H1 (cell line): ENCODE measurements at regions not wholly inside any gene's neighbourhood (a gene's known extent, or its start where the extent isn't known, plus 50 kb on each side); places are given as distances from the start of the nearest gene placed in this dataset.

Experiments
- CTCF ChIA-PET: fragments of 300-600 bp; sonication (Branson Sonifier 250); formaldehyde crosslinking; loops from one replicate; lab custom pipeline; 2021; ENCODE audit not compliant: partially characterized antibody; lab: Charles Lee
- POLR2A ChIA-PET: fragments of 300-600 bp; sonication (Branson Sonifier 250); formaldehyde crosslinking; loops from one replicate; lab custom pipeline; 2021; ENCODE audit warnings: inconsistent platforms; ENCODE audit not compliant: partially characterized antibody; lab: Charles Lee
- DNase-seq, 2 experiments: peaks; one replicate each; pipeline versions ENCODE4 v3.0.0 to v3.0.0-alpha.2; 2010 to 2022; ENCODE audit warnings: low spot score in 2 of 2, low read depth in 1 of 2, mixed read lengths in 1 of 2
- FAIRE-seq: peaks from 2 replicates; lab custom pipeline; 2011; peaks lifted over from hg19 to GRCh38; lab: Jason Lieb, UNC
- H2AFZ ChIP-seq: 2 replicates; pipeline ENCODE4 v1.8.1; 2012; ENCODE audit warnings: low read length, inconsistent platforms
- H2AK5ac ChIP-seq: 2 replicates; pipeline ENCODE4 v1.6.1; 2013; ENCODE audit warnings: low read depth, low read length
- H2BK120ac ChIP-seq: replicated peaks from 2 replicates; pipeline ENCODE3; 2013; ENCODE audit warnings: low read depth, low read length, inconsistent platforms
- H2BK12ac ChIP-seq: 2 replicates; pipeline ENCODE4 v1.6.1; 2013; ENCODE audit warnings: low read depth, low read length
- H2BK15ac ChIP-seq: 2 replicates; pipeline ENCODE4 v1.6.1; 2013; ENCODE audit warnings: low read length
- H2BK20ac ChIP-seq: 2 replicates; pipeline ENCODE4 v1.6.1; 2013; ENCODE audit warnings: low read length
- H2BK5ac ChIP-seq: 2 replicates; pipeline ENCODE4 v1.6.1; 2013; ENCODE audit warnings: low read depth, low read length
- H3K14ac ChIP-seq: 2 replicates; pipeline ENCODE4 v1.6.1; 2013; ENCODE audit warnings: inconsistent platforms; ENCODE audit not compliant: insufficient read length
- H3K18ac ChIP-seq: 2 replicates; pipeline ENCODE4 v1.6.1; 2013; ENCODE audit warnings: low read length; ENCODE audit errors: extremely low read depth
- H3K23ac ChIP-seq: 2 replicates; pipeline ENCODE4 v1.6.1; 2013; ENCODE audit warnings: inconsistent platforms; ENCODE audit not compliant: insufficient read length
- H3K23me2 ChIP-seq: 2 replicates; pipeline ENCODE4 v1.6.1; 2013; ENCODE audit warnings: low read depth, low read length
- H3K27ac ChIP-seq: 2 replicates; pipeline ENCODE4 v1.6.1; 2011; ENCODE audit warnings: low read depth, low read length, inconsistent platforms
- H3K27me3 ChIP-seq, 4 experiments: replicated peaks in 1 of 4; 1 replicate in 1 of 4; 2 replicates in 3 of 4; pipeline versions ENCODE4 v1.6.1 to v1.8.1; 2011 to 2013; ENCODE audit warnings: low read length in 3 of 4, mild to moderate bottlenecking in 3 of 4, inconsistent platforms in 2 of 4, mixed read lengths in 2 of 4, moderate library complexity in 1 of 4; ENCODE audit not compliant: control insufficient read depth in 3 of 4, insufficient read depth in 3 of 4; ENCODE audit errors: extremely low read depth in 1 of 4
- H3K36me3 ChIP-seq, 4 experiments: 2 replicates each; pipeline versions ENCODE4 v1.6.1 to v1.8.1; 2011 to 2013; ENCODE audit warnings: mild to moderate bottlenecking in 4 of 4, low read length in 3 of 4, moderate library complexity in 2 of 4, control low read depth in 1 of 4, inconsistent platforms in 1 of 4; ENCODE audit not compliant: insufficient read depth in 4 of 4, control insufficient read depth in 2 of 4
- H3K4ac ChIP-seq: replicated peaks from 2 replicates; pipeline ENCODE3; 2013; ENCODE audit warnings: low read length, low read depth, mixed read lengths, inconsistent platforms; ENCODE audit not compliant: insufficient read length
- H3K4me1 ChIP-seq, 4 experiments: replicated peaks in 1 of 4; 1 replicate in 1 of 4; 2 replicates in 3 of 4; pipeline versions ENCODE4 v1.6.1 to v1.8.1; 2011 to 2013; ENCODE audit warnings: low read length in 3 of 4, inconsistent platforms in 2 of 4, mixed read lengths in 1 of 4; ENCODE audit not compliant: insufficient read depth in 4 of 4, control insufficient read depth in 3 of 4
- H3K4me2 ChIP-seq, 2 experiments: 2 replicates each; pipeline versions ENCODE4 v1.6.1 to v1.8.1; 2011 to 2013; ENCODE audit warnings: low read depth in 2 of 2, low read length in 2 of 2, control low read depth in 1 of 2, inconsistent platforms in 1 of 2, mild to moderate bottlenecking in 1 of 2; ENCODE audit not compliant: insufficient read depth in 1 of 2
- H3K4me3 ChIP-seq, 4 experiments: fragments of 200-600, 300-600 bp in 1 of 4; sonication (generic), shearing (Covaris generic), sonication (Bioruptor Twin) in 1 of 4; 2 replicates each; pipeline versions ENCODE4 v1.5.1 to v1.8.1; 2011 to 2016; ENCODE audit warnings: low read length in 4 of 4, low read depth in 3 of 4, control low read depth in 2 of 4, inconsistent platforms in 2 of 4, mild to moderate bottlenecking in 2 of 4, mixed read lengths in 1 of 4, moderate library complexity in 1 of 4; ENCODE audit not compliant: insufficient read depth in 2 of 4; ENCODE audit errors: extremely low read depth in 1 of 4
- H3K56ac ChIP-seq: replicated peaks from 2 replicates; pipeline ENCODE3; 2013; ENCODE audit warnings: low read depth, mild to moderate bottlenecking, mixed read lengths, low read length, inconsistent platforms; ENCODE audit not compliant: insufficient read length
- H3K79me1 ChIP-seq: 2 replicates; pipeline ENCODE4 v1.6.1; 2013; ENCODE audit warnings: low read depth, low read length, control low read depth
- H3K79me2 ChIP-seq, 2 experiments: 2 replicates each; pipeline versions ENCODE4 v1.6.1 to v1.8.1; 2012 to 2013; ENCODE audit warnings: low read length in 2 of 2, mild to moderate bottlenecking in 2 of 2, inconsistent platforms in 1 of 2; ENCODE audit not compliant: insufficient read depth in 2 of 2, control insufficient read depth in 1 of 2
- H3K9ac ChIP-seq, 4 experiments: replicated peaks in 1 of 4; 1 replicate in 1 of 4; 2 replicates in 3 of 4; pipeline versions ENCODE4 v1.6.1 to v1.8.1; 2011 to 2013; ENCODE audit warnings: low read depth in 3 of 4, low read length in 3 of 4, control low read depth in 2 of 4, mild to moderate bottlenecking in 2 of 4, moderate library complexity in 2 of 4, inconsistent platforms in 1 of 4; ENCODE audit errors: extremely low read depth in 1 of 4
- H3K9me3 ChIP-seq, 2 experiments: 2 replicates each; pipeline versions ENCODE4 v1.6.1 to v1.8.1; 2012 to 2013; ENCODE audit warnings: mild to moderate bottlenecking in 2 of 2, moderate library complexity in 2 of 2, control low read depth in 1 of 2, inconsistent platforms in 1 of 2, low read depth in 1 of 2, low read length in 1 of 2, mixed read lengths in 1 of 2; ENCODE audit not compliant: insufficient read depth in 2 of 2
- H4K20me1 ChIP-seq, 2 experiments: replicated peaks in 1 of 2; 2 replicates each; pipeline versions ENCODE3 to v1.8.1; 2011 to 2013; ENCODE audit warnings: inconsistent platforms in 2 of 2, low read length in 2 of 2, mild to moderate bottlenecking in 1 of 2; ENCODE audit not compliant: insufficient read depth in 2 of 2, control insufficient read depth in 1 of 2
- H4K5ac ChIP-seq: 2 replicates; pipeline ENCODE4 v1.6.1; 2013; ENCODE audit warnings: low read length, low read depth, mixed read lengths, inconsistent platforms; ENCODE audit not compliant: insufficient read length
- H4K8ac ChIP-seq: 2 replicates; pipeline ENCODE4 v1.8.0; 2013; ENCODE audit warnings: mild to moderate bottlenecking, moderate library complexity, low read length, inconsistent platforms; ENCODE audit not compliant: insufficient read depth; ENCODE audit errors: extremely low read depth
- H4K91ac ChIP-seq: replicated peaks from 2 replicates; pipeline ENCODE3; 2013; ENCODE audit warnings: low read length, mixed read lengths, inconsistent platforms; ENCODE audit not compliant: insufficient read length
- ATF3 ChIP-seq: IDR thresholded peaks from 2 replicates; pipeline ENCODE4 v1.6.1; 2011; ENCODE audit warnings: low read depth, mild to moderate bottlenecking, low read length; ENCODE audit not compliant: insufficient read depth
- BRCA1 ChIP-seq: IDR thresholded peaks from 2 replicates; pipeline ENCODE4 v1.6.1; 2012; ENCODE audit warnings: low read depth, low read length, improper control_type of control experiment
- CBX5 ChIP-seq: fragments of 300-800, 300-1000 bp; sonication (generic); IDR thresholded peaks from 2 replicates; pipeline ENCODE4 v1.7.1; 2016; ENCODE audit warnings: antibody characterized with exemption, low read length, low read depth
- CHD1 ChIP-seq: IDR thresholded peaks from 2 replicates; pipeline ENCODE4 v1.6.1; 2012; ENCODE audit warnings: low read depth, low read length, improper control_type of control experiment
- EZH2 ChIP-seq: fragments of 200-600 bp; sonication (generic); IDR thresholded peaks from 2 replicates; pipeline ENCODE4 v1.7.1; 2012; ENCODE audit warnings: low read depth, mild to moderate bottlenecking, moderate library complexity, low read length, inconsistent platforms; ENCODE audit not compliant: severe bottlenecking
- JUN ChIP-seq: IDR thresholded peaks from 2 replicates; pipeline ENCODE4 v1.6.1; 2011; ENCODE audit warnings: low read depth, mild to moderate bottlenecking, improper control_type of control experiment, low read length
- KDM1A ChIP-seq: fragments of 200-600, 300-600 bp; sonication (generic); IDR thresholded peaks from 2 replicates; pipeline ENCODE4 v1.7.1; 2016; ENCODE audit warnings: mild to moderate bottlenecking, low read length, borderline replicate concordance
- KDM5A ChIP-seq: fragments of 200-600 bp; IDR thresholded peaks from 2 replicates; pipeline ENCODE4 v1.7.1; 2012; ENCODE audit warnings: mild to moderate bottlenecking, low read length, inconsistent platforms, mixed read lengths
- MAX ChIP-seq: IDR thresholded peaks from 2 replicates; pipeline ENCODE4 v1.6.1; 2012; ENCODE audit warnings: inconsistent platforms
- POU5F1 ChIP-seq: IDR thresholded peaks from 2 replicates; pipeline ENCODE4 v1.6.1; 2011; ENCODE audit warnings: low read depth, mild to moderate bottlenecking, low read length, moderate library complexity
- RFX5 ChIP-seq: IDR thresholded peaks from 2 replicates; pipeline ENCODE4 v1.6.1; 2011; ENCODE audit warnings: low read depth, low read length, improper control_type of control experiment, borderline replicate concordance
- RXRA ChIP-seq: IDR thresholded peaks from 2 replicates; pipeline ENCODE4 v1.6.1; 2011; ENCODE audit warnings: low read depth, mild to moderate bottlenecking, low read length, moderate library complexity; ENCODE audit not compliant: insufficient read depth
- SP1 ChIP-seq: IDR thresholded peaks from 2 replicates; pipeline ENCODE4 v1.6.1; 2011; ENCODE audit warnings: low read depth, low read length
- TAF1 ChIP-seq: IDR thresholded peaks from 2 replicates; pipeline ENCODE4 v1.6.1; 2011; ENCODE audit warnings: mild to moderate bottlenecking, low read depth, low read length
- WGBS, 2 experiments: shearing (Covaris generic) in 1 of 2; methylation state at CpG; one replicate each; pipeline versions ENCODE4 v1.1.6 to v1.1.7; 2013 to 2015; ENCODE audit warnings: low lambda C conversion rate in 2 of 2, mixed read lengths in 2 of 2, inconsistent platforms in 1 of 2, low coverage in 1 of 2, missing lambda C conversion rate in 1 of 2; ENCODE audit not compliant: insufficient replicate concordance in 2 of 2, insufficient coverage in 1 of 2, insufficient read length in 1 of 2; ENCODE audit errors: extremely low coverage in 1 of 2, missing lambda C conversion rate in 1 of 2; 5-methylcytosine and 5-hydroxymethylcytosine counted together

- Histone ChIP-seq H3K4me3 (no peak overlapping the region), H3K4ac (no peak overlapping the region), H2BK20ac (no peak overlapping the region)
- POLR2A ChIA-PET: no interaction called here
- no peak for TF ChIP-seq ATF3
- TF ChIP-seq CHD1: no peak
- TF ChIP-seq RXRA: no peak
- TF ChIP-seq POU5F1: no peak
- no peak for TF ChIP-seq SP1
- TF ChIP-seq MAX: no peak
- TF ChIP-seq KDM1A: no peak
- TF ChIP-seq KDM5A: no peak
- no peak for TF ChIP-seq BRCA1
- TF ChIP-seq JUN: no peak
- no peak for TF ChIP-seq EZH2
- no peak for TF ChIP-seq RFX5
- no peak for TF ChIP-seq CBX5
- no peak for TF ChIP-seq TAF1
- TF ChIP-seq, all 59 proteins: peak for 0
- no peak for FAIRE-seq
- Histone ChIP-seq H2BK120ac (no peak overlapping the region), H3K27ac (no peak overlapping the region), H3K23ac (no peak overlapping the region), H4K91ac (no peak overlapping the region), H2BK15ac (no peak overlapping the region), H3K79me1 (no peaks in the 10 kb centered on the region; the same call in 1 of the 2 replicates), H3K27me3 (no peaks in the 10 kb centered on the region), H3K4me1 (peaks cover 0 to 7% (median 6%) of the 10 kb centered on the region in 4 experiments; a peak in 4 of 7 replicates), H3K79me2 (no peaks in the 10 kb centered on the region), H2AFZ (no peak overlapping the region), H4K8ac (no peak overlapping the region), H3K9me3 (no peaks in the 10 kb centered on the region), H3K36me3 (no peaks in the 10 kb centered on the region), H2BK5ac (no peak overlapping the region), H3K18ac (no peak overlapping the region), H3K56ac (no peak overlapping the region), H4K5ac (no peak overlapping the region), H3K14ac (no peak overlapping the region), H3K4me2 (no peak overlapping the region), H4K20me1 (no peaks in the 10 kb centered on the region), H2AK5ac (no peak overlapping the region), H3K23me2 (no peaks in the 10 kb centered on the region), H2BK12ac (no peak overlapping the region), H3K9ac (no peak overlapping the region)
- CTCF ChIA-PET: interaction anchor here (0.6 to 1.6 kb wide), 6 partner anchors 11 to 567 kb away, joined by 3 to 6 read pairs (median 3); no protein-coding TSS in a partner anchor
- no peak for DNase-seq
- 82% methylated on average over 3 of the region's 3 CpGs; no CpG with 5 or more reads in 1 of the 2 experiments for WGBS, 2 experiments
These were observed 312.8 kb upstream of the ZMIZ1 start for GRCh38 chr10:78755877-78756455.
